ENCODE measurements at regions not wholly inside any gene's neighbourhood (a gene's known extent, or its start where the extent isn't known, plus 50 kb on each side); places are given as distances from the start of the nearest gene placed in this dataset.

DNA sequence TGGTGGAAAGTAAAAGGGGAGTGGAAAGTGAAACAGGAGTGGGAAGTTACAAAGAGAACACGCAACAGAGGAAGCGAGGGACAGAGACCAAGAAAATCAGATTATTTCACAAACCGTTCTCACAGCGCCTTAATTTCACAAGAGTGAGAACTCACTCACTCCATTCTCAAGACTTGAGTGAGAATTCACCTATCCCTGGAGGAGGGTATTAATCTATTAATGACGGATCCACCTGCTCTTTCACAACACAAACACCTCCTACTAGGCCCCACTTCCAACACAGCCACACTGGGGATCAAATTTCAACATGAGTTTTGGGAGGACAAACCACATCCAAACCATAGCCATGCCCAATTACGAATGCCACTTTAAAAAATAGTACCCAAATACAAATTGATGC is 297.6 kb downstream of the GPAM start:
- DNase-seq (ENCODE audit: low spot score), result no peak

DNA sequence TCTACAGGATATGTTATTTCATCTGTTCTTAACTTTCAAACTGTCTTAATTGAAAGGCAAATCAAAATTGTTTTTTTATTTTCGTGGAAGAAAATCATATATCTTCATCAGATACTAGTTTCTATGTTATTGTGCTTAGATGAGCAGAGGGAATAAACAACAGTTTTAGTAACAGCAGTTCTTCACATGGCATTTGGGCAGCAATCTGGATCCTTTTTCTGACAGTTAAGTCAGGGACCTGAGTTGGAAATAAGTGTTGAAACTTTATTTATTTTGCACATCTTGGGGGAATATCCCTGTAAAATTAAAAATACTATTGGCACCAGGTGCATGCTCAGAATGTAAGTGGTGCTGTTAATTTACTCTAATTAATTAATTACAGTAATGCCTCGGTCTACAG is 296.3 kb downstream of the GPAM start:
- DNase-seq (ENCODE audit: low spot score), result no peak

DNA sequence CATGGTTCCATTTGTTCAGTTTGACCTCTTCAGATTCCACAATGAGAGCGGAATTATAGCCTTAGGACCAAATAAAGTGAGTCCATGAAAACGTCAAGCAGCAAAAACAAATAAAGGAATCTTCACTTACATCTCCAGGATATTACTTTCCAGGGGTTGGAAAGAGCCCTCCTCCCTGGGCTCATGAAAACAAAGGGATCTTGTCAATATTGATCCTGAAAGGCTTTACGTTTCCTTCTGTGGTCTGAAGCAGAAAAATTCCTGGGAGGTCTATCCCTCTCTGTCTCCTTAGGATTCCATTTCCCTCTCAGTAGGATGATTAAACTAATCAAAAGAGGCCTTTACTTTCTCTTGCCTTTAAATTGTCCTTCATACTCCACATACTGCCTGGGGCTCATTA is 293.5 kb downstream of the GPAM start:
- no peak for DNase-seq (ENCODE audit: low spot score)

DNA sequence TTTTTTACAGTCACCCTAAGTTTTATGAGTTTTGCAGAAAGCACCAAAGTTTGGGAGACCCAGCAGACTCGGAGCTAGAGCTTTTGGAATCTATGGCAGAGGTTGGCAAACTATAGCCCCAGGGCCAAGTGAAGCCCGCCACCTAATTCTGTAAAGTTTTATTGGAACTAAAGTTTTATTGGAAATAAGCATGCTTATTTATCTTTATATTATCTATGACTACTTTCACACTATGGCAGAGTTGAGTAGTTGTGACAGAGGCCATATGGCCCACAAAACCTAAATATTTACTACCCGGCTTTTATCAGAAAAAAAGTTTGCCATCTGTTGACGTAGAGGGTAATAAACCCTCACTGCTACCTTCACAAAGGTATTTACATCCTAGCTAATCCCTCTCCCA is 267.6 kb downstream of the GPAM start:
- no peak for DNase-seq (ENCODE audit: low spot score)

DNA sequence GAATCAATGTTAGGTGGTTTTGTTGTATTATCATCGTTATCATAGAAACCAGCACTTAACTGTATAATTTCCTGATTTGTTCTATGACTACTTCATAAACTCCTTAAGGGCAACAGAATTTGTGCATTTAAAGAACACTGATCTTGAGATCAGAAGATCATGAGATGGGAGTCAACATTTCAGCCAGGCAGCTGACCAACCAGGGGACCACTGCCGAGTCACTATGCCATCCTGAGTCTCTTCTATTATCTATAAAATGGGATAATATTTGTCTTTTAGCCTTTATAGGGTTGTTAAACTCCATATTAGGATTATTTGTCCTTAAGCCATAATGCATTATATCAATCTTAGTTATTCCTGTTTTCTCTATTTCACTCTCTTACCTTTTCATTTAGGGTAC is 261.7 kb downstream of the GPAM start:
- DNase-seq (ENCODE audit: low spot score), result no peak

DNA sequence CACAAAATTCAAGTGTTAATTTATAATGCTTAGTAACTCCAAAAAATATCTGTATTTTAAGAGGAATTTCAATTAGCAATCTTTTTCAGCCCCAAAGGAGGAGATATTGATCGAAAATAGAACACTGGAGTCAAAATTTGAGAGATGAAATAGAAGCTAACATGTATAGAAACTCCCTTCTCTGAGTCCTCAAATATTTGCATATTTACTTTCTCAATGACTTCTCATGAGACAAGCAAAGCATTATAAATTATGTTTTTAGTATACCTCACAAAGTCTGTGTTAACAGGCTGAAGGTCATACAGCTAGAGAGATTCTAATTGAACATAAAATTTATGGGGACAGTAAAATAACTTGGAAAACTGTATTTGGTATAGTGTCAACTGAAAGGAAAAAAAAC is 260.5 kb downstream of the GPAM start:
- no peak for DNase-seq (ENCODE audit: low spot score)

DNA sequence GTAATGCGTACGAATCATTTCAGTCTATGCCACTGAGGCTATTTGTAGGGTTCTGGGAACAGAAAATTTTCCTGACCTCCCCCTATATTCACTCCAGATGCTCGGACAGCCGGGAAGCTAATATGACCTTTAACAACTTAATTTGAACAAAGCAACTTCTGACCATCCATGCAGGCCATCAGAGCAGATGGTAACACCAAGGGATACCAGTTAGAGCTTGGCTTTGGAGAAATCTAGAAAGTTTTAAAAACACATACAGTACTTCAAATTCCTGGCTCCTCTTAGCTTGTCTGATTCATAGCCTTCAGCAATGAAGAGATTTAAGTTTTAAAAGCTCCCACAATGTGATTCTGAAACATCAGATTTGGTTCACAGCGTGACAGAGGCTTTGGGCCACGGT is 257.3 kb downstream of the GPAM start:
- no peak for DNase-seq (ENCODE audit: low spot score)

DNA sequence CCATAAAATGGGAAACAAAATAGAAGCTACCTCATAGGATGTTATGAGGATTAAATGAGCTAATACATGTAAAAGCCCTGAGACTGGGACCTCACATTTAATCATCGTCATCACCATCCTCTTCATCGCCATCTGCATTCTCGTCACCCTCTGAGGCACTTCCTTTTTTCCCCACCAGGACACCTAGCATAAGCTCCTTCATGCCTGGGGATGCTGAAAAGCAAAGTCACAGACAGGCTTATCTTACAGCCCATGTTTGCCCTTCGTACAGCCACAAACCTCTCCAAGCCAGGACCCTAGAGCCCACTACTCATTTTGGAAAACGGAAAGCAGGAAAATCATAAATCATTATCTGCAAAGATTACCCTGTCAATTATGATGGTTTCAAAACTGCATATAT is 249.6 kb downstream of the GPAM start:
- no peak for DNase-seq (ENCODE audit: low spot score)

DNA sequence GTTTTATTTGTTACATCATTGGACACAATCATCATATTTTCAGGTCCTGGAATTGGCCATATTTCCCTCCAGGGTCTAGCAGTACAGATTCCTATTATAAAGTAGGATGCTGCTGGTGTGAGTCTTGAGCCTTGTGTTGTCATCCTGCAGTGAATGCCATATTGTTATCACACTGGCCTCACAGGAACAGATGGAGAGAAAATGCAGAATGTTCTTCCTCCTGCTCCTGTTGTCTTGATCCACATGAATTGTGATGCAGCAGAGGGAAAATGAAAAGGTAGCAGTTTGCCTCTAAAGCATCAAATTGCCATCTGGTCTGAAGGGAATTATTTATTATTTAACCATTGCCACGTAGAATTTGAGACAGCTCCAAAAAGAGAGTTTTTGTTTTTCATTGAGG is 248.6 kb downstream of the GPAM start:
- no peak for DNase-seq (ENCODE audit: low spot score)

DNA sequence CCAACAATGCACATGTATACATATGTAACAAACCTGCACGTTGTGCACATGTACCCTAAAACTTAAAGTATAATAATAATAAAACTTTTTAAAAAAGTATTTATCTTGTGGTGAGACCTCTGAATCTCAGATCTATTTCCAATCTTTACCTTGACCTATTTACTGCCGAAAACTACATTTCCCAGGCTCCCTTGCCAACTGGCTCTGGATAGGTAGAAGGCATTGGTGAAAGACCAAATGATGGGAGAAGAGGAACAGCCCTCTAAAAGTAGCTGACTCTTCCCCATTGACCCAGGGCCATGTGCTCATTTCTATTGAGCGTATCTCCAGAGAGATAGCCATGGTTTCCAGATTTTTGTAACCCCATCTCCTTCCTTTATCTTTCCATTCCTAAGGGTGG is 247.4 kb downstream of the GPAM start:
- no peak for DNase-seq (ENCODE audit: low spot score)

DNA sequence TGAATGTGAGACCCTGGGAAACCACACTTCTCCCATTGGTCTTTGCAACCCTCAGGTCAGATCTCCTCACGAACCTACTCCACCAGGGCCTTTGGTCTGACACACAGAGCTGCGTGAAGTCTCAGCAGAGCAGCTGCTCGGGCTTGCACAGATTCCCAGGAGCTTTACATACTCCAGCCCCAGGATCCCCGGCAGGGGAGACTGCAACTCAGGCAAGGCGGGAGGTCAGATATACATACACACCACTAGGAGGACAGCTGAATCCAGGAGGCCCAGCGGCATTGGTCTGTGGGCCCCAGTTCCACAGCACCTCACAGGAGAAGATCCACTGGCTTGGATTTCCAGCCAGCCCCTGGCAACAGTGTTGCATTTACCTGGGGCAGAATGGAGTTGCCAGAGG is 239.2 kb downstream of the GPAM start:
- no peak for DNase-seq (ENCODE audit: low spot score)

DNA sequence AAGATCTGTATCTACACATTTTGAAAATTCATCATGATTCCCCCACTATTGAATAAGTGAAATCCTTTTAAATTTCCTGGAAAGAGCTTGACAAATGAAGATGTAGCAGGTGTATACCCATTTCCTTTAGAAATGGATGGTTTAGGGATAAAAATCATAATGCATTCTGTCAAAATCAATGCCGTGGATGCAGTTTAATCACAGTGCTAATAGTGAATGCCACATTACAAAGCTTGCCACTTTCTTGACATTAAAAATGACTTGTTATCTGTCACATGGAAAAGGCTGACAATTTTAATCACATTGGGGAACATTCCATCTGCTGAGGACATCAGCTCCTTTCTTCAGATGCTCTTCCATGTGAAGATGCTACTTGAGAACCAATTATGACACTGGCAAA is 229.6 kb downstream of the GPAM start:
- no peak for DNase-seq (ENCODE audit: low spot score)

DNA sequence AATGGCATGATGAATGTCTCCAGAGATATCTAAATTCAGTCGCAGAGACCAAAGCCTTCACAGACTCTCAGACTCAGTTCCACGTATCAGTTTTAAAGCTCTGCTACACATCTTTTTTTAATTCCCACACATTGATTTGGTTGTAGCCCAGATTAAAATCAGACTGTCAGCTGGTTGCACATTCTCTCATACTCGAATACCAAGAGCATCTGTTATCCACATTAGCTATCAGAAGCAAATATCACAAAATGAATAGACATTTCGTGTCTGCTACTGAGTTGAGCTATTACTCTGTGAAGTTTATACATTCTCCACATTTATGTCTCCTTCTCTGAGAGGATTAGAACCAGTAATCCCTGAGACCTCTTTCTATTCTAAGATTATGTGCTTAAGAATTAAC is 229.2 kb downstream of the GPAM start:
- no peak for DNase-seq (ENCODE audit: low spot score)

DNA sequence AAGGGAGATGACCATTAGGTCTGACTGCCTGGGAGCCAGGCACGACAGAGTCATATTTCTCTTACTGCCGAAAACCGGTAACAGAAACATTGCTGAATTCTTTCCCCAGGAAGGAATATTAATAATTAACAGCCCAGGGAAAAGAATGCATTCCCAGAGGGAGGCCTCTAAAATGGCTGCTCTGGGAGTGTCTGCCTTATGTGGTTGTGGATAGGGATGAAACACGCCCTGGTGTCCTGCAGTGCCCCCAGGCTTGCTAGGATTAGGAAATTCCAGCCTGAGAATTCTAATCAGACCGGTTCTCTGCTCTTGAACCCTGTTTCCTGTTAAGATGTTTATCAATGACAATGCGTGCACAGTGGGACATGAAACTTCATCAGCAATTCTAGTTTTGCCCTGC is 226.7 kb downstream of the GPAM start:
- no peak for DNase-seq (ENCODE audit: low spot score)

DNA sequence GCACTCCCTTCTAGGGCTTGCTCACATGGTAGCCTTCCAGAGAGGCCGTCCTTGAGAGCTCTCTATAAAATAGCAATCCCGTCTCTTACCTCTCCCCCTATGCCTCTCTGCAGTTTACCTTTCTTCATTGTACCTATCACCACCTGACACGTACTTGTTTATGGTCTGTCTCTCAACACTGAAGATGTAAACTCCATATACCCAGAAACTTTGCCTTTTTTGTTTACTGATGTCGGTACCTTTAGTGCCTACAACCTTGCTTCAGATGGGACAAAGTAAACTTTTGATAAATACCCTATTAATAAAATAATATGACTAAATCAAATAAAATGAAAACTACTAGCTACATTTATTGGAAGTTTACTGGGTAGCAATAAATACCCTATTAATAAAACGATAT is 220.6 kb downstream of the GPAM start:
- DNase-seq (ENCODE audit: low spot score), result no peak

DNA sequence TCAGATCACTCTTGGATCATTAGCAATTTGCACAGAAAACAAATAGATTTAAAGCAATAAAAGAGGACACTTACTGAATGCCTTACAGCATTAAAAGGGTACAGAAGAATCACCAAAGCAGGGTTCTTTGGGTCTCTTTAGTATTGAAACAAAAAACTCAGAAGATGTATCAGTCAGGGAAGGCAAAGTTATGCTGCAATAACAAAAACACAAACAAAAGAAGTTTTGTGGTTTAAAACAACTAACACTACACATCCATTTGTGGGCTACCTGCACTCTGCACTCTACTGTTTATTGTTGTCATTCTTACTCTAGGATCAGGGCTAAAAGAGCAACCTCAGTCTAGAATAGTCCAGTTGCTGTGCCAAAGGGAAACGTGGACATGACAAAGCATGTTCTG is 216.4 kb downstream of the GPAM start:
- no peak for DNase-seq (ENCODE audit: low spot score)

DNA sequence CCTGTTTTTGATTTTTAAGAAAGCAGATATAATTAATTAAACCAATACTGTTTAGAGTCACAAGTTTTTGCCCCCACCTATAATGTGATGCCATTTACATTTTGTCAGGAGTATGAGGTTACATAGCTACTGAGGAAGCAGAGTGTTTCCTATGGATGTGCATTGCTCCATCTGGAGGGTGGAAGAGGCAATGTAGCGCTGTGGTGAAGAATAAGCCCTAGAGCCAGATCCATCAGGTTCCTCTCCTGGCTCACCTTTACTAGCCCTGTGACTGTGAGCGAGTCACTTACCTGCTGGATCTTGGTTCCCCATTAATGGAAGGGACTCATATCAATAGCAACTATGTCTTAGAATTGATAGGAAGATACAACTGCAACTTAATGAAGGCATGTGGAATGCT is 216.0 kb downstream of the GPAM start:
- no peak for DNase-seq (ENCODE audit: low spot score)

DNA sequence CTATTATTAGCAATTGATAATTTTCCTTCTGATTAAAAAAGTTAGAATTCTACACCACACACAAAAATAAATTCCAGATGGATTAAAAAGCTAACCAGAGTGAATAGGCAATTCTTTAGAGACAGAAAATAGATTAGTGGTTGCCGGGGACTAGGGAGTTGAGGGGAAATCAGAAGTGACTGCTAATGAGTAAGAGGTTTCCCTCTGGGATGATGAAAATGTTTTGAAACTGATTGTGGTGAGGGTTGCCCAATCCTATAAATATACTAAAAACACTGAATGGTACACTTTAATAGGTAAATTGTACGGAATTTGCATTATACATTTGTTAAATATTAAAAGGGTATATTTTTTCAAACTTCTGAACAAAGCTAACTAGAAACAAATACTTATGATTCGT is 214.9 kb downstream of the GPAM start:
- DNase-seq (ENCODE audit: low spot score), result no peak

DNA sequence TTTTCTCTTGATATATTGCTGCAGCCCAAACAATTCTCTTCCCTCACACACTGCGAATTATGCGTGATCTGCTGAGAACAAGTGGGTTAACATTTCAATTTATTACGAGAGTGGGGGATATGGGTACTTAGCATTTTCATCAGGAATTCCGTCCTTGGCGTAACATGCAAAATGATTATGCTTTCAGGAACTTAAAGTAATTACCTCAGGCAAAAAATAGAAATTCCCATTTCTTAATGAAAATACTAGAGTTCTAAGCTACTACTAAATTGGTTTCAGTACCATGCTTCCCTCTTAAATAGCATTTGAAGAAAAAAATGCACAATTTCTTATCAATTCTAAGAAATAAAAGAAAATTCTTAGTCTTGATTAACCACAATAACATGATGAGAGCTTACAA is 213.5 kb downstream of the GPAM start:
- DNase-seq (ENCODE audit: low spot score), result no peak

DNA sequence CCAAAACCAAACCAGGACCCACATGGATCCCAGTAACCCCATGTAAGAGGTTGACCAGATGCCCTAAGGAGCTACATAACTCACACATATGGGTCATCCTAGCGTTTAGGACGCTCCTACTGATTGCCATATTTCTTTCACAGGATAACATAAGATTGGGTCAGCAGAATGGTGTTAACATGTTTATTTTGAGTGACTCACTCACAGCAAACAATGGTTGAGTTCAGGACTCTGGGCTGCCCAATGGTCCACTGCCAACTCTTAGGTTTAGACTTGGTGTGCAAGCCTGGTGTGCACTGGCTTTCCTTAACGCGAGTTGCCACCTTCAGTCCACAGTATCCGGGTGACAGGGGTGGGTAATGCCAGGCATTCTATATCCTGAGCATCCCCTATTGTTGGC is 211.5 kb downstream of the GPAM start:
- peak; percentile 29 for DNase-seq (ENCODE audit: low spot score)

DNA sequence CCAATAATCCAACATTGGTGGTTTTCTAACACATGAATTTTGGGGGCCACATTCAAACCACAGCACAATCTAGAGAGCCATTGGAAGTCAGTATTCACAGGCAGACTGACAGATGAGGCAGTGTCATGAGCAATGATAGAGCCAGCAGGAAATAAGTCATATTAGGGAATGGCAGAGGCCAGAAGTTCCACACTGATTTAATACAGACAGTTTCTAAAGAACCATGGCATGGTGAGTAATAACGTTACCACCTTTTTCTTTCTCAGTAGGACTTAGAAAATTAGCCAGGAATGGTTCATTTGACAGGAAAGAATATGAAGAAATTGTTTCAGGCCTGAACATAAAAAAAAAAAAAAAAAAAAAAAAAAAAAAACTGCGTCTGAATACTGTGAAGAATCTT is 210.3 kb downstream of the GPAM start:
- DNase-seq (ENCODE audit: low spot score), result no peak

DNA sequence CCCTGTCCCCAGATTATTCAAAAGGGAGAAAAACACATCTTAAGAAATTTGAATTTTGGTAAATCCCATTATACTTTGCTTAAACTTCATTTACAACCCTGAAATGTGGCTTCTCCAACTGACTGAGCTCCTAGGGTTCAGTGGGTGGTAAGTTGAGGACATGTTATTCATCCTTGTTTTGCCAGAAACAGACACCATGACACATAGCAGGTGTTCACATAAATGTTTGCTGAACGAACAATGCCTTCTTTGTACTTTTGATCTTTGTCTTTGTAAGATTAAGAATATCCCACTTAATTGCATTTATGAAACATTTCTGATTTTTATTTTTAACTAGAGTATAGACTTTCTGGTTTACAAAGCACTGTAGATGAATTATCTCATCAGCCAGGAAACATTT is 209.7 kb downstream of the GPAM start:
- no peak for DNase-seq (ENCODE audit: low spot score)

DNA sequence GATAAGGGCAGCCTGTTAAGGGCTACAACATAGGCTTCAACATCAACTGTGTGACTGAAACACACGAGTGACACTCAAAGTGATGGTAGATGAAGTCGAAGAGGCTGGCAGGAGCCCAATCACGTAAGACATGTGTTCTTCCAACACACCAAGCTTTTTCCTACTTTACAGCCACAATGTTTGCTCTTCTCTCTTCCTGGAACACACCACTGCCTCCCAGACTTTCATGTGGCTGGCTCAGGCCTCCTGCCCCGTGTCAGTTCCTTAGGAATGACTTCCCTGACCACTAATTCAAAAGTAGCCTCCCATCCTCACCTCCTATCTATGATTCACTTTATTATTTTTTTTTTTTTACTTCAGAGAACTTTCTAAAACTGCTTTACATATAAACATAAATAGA is 209.2 kb downstream of the GPAM start:
- no peak for DNase-seq (ENCODE audit: low spot score)

DNA sequence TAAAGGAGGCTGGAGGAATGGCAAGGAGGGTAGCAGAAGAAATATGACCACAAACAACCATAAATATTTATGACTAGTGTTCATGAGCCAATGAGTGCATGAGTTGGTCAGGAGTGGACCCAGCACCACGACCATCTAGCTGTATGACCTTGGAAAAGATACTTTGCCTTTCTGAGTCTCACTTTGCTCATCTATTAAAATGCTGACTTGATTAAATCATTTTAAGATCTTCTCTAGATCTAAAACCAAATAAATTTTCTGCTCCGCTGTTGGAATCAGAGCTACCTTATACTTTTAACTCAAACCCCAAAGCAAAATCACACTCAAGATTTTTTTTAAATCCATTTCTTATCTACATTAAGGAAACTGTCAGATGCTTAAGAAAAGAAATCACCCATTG is 207.0 kb downstream of the GPAM start:
- DNase-seq (ENCODE audit: low spot score), result no peak

DNA sequence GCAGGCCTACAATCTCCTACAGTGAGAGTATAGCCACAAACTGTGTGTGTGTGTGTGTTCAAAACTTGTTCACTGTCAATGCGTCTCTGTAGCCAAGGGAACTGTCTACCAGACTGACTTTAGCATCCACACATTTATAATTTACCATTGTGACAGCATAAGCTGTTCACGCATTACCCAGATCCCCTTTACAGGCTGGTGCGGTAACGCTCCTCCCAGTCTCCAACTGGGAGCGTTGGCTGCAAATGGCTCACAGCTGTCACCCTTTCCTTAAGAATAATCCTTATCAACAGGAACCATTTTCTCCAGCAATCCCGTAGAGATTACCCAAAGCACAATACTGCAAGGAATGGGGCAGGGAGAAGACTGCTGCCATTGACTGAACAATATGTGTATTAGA is 199.5 kb downstream of the GPAM start:
- DNase-seq (ENCODE audit: low spot score), result no peak
